ENCODE measurements at regions not wholly inside any gene's neighbourhood (a gene's known extent, or its start where the extent isn't known, plus 50 kb on each side); places are given as distances from the start of the nearest gene placed in this dataset.

- no peak for DNase-seq
- Mint-ChIP-seq H3K9me3 (peaks cover 37% of the 10 kb centered on the region), H3K36me3 (ENCODE audit: low read depth) (peaks cover 9% of the 10 kb centered on the region), H3K27ac (no peak overlapping the region), H3K4me1 (ENCODE audit: low read depth) (no peaks in the 10 kb centered on the region), H3K4me3 (no peak overlapping the region), H3K27me3 (ENCODE audit: insufficient read depth) (no peaks in the 10 kb centered on the region)
- no peak for TF ChIP-seq CTCF (IDR thresholded peaks at IDR 0.05)
Measured at GRCh38 chr20:22757424-22758183, 173.2 kb upstream of the FOXA2 start.

- DNase-seq: no peak
Measured at GRCh38 chr20:22758815-22759214, 174.4 kb upstream of the FOXA2 start.

GRCh38 chr20:22762576-22763256, 178.3 kb upstream of the FOXA2 start:
- Mint-ChIP-seq H3K27me3 (ENCODE audit: insufficient read depth) (no peaks in the 10 kb centered on the region), H3K36me3 (ENCODE audit: low read depth) (peaks cover 9% of the 10 kb centered on the region), H3K4me3 (no peak overlapping the region), H3K4me1 (ENCODE audit: low read depth) (no peaks in the 10 kb centered on the region), H3K9me3 (peaks cover 70% of the 10 kb centered on the region), H3K27ac (no peak overlapping the region)
- no peak for TF ChIP-seq CTCF (IDR thresholded peaks at IDR 0.05)
- no peak for DNase-seq

More at GRCh38 chr20:22758815-22759214, 174.4 kb upstream of the FOXA2 start:
- H3K9me3 Mint-ChIP-seq: peaks cover 43% of the 10 kb centered on the region
- TF ChIP-seq CTCF (IDR thresholded peaks at IDR 0.05): no peak
- H3K4me1 Mint-ChIP-seq (ENCODE audit: low read depth): no peaks in the 10 kb centered on the region
- H3K36me3 Mint-ChIP-seq (ENCODE audit: low read depth): peaks cover 9% of the 10 kb centered on the region
- H3K27me3 Mint-ChIP-seq (ENCODE audit: insufficient read depth): no peaks in the 10 kb centered on the region
- H3K4me3 Mint-ChIP-seq: no peak overlapping the region
- H3K27ac Mint-ChIP-seq: no peak overlapping the region

GRCh38 chr20:22763257-22763906, 179.0 kb upstream of the FOXA2 start:
- no peak for DNase-seq
- no peak for TF ChIP-seq CTCF (IDR thresholded peaks at IDR 0.05)
- H3K36me3 Mint-ChIP-seq (ENCODE audit: low read depth): peaks cover 9% of the 10 kb centered on the region
- H3K27me3 Mint-ChIP-seq (ENCODE audit: insufficient read depth): peaks cover 4% of the 10 kb centered on the region
- H3K27ac Mint-ChIP-seq: no peak overlapping the region
- no peaks in the 10 kb centered on the region for H3K4me1 Mint-ChIP-seq (ENCODE audit: low read depth)
- H3K9me3 Mint-ChIP-seq: peaks cover 75% of the 10 kb centered on the region
- H3K4me3 Mint-ChIP-seq: no peak overlapping the region

GRCh38 chr20:22768266-22769178, 184.2 kb upstream of the FOXA2 start:
- no peak overlapping the region for H3K4me3 Mint-ChIP-seq
- H3K36me3 Mint-ChIP-seq (ENCODE audit: low read depth): no peaks in the 10 kb centered on the region
- peaks cover 72% of the 10 kb centered on the region for H3K9me3 Mint-ChIP-seq
- no peak overlapping the region for H3K27ac Mint-ChIP-seq
- H3K27me3 Mint-ChIP-seq (ENCODE audit: insufficient read depth): peaks cover 4% of the 10 kb centered on the region
- no peak for TF ChIP-seq CTCF (IDR thresholded peaks at IDR 0.05)
- no peak for DNase-seq
- H3K4me1 Mint-ChIP-seq (ENCODE audit: low read depth): no peaks in the 10 kb centered on the region

All from HFFc6 (cell line).